K562 (cell line): ENCODE measurements at regions not wholly inside any gene's neighbourhood (a gene's known extent, or its start where the extent isn't known, plus 50 kb on each side); places are given as distances from the start of the nearest gene placed in this dataset.

ENCODE experiments used
- CHD2 ChIP-seq: IDR thresholded peaks from 2 replicates; pipeline ENCODE4 v1.6.1; 2011; ENCODE audit warnings: low read depth, low read length
- EP300 ChIP-seq: IDR thresholded peaks from 2 replicates; pipeline ENCODE4 v1.6.1; 2012; ENCODE audit warnings: low read length, improper control_type of control experiment
- EZH2 ChIP-seq: IDR thresholded peaks from 2 replicates; pipeline ENCODE4 v1.6.1; 2012; ENCODE audit warnings: low read depth, mild to moderate bottlenecking, inconsistent platforms, low read length, borderline replicate concordance
- NBN ChIP-seq: fragments of 450-650 bp; IDR thresholded peaks from 2 replicates; pipeline ENCODE4 v1.6.1; 2016; ENCODE audit warnings: low read depth, mild to moderate bottlenecking
- SMC3 ChIP-seq: conservative IDR thresholded peaks from 2 replicates; pipeline ENCODE4 v1.6.1; 2011; ENCODE audit warnings: low read depth, low read length, improper control_type of control experiment; ENCODE audit not compliant: insufficient read depth
- TBL1XR1 ChIP-seq, 2 experiments: IDR thresholded peaks; 2 replicates each; pipeline ENCODE4 v1.6.1; 2012; ENCODE audit warnings: improper control_type of control experiment in 2 of 2, low read length in 2 of 2, mild to moderate bottlenecking in 1 of 2
- TF ChIP-seq, protein P1 (sequence below): sonication (generic); formaldehyde crosslinking; IDR thresholded peaks from 2 replicates; pipeline ENCODE4 v1.8.0; 2022; ENCODE audit warnings: mild to moderate bottlenecking, missing genetic modification reagents

DNA sequence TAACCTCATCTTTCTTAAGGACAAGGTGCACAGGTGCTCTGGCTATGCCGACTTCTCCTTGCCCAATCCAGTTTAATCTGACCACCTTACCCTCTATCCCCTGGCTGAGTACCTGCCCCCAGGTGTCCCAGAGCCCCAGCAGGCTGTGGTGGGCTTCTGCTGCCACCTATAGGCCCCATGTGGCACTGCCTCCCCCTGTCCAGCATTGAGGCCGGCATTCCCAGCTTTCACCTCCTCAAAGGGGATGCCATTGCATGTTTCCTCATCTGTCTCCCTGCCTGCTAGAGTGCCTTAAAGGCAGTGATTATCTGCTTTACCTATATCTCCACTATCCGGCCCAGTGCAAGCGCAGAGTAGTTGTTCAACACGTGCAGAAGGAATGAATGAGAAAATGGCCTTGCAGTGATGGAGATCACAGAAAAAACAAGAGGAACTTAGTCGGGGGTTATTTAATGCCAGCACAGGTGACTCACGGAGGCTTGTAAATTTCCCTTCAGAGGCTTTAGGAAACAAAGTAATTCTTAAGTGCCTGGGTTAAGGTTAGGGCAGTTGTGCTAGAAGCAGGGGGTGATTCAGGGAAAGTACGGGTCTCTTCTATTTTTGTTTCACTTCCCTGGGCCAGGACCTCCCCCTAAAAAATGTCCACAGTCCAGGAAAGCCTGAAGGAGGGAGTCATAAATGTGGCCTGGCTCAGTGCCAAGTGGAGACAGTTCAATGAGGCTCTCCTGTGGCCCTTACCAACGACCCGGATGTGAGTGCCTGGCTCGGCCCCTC lies 131.8 kb upstream of the NGF start:
- no peak for TF ChIP-seq NBN
- no peak for TF ChIP-seq CHD2
- TF ChIP-seq SMC3 = peak; percentile 69
- TF ChIP-seq TBL1XR1 (IDR thresholded peaks at IDR 0.05; ENCODE audit: low read length in 2 of 2) = no peak
- no peak for TF ChIP-seq EZH2
- no peak for TF ChIP-seq EP300
- TF ChIP-seq, protein P1, sequence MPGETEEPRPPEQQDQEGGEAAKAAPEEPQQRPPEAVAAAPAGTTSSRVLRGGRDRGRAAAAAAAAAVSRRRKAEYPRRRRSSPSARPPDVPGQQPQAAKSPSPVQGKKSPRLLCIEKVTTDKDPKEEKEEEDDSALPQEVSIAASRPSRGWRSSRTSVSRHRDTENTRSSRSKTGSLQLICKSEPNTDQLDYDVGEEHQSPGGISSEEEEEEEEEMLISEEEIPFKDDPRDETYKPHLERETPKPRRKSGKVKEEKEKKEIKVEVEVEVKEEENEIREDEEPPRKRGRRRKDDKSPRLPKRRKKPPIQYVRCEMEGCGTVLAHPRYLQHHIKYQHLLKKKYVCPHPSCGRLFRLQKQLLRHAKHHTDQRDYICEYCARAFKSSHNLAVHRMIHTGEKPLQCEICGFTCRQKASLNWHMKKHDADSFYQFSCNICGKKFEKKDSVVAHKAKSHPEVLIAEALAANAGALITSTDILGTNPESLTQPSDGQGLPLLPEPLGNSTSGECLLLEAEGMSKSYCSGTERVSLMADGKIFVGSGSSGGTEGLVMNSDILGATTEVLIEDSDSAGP = no peak
